ENCODE measurements at regions not wholly inside any gene's neighbourhood (a gene's known extent, or its start where the extent isn't known, plus 50 kb on each side); places are given as distances from the start of the nearest gene placed in this dataset.

- TF ChIP-seq MYC (CRISPR knock-in tag; IDR thresholded peaks at IDR 0.05; ENCODE audit: borderline replicate concordance): no peak
- TF ChIP-seq SSRP1 (CRISPR knock-in tag; IDR thresholded peaks at IDR 0.05): no peak
- TF ChIP-seq GTF3A (CRISPR knock-in tag; conservative IDR thresholded peaks at IDR 0.05): no peak
- no peak for TF ChIP-seq THAP11 (CRISPR knock-in tag; IDR thresholded peaks at IDR 0.05)
- no peak for TF ChIP-seq ZNF337 (CRISPR knock-in tag; IDR thresholded peaks at IDR 0.05; ENCODE audit: borderline replicate concordance, low read depth)
These were observed 113.3 kb upstream of the BMPER start (continued) for GRCh38 chr7:33792041-33792440.

- in situ Hi-C loops (cut with HindIII; ENCODE audit: extremely low pct_ligation_motif_present, low pct_unique_long_range_greater_than_20kb) (no loop called here), intact Hi-C loops (cut with micrococcal nuclease; ENCODE audit: unreplicated experiment) (no loop called here)
- no peak for DNase-seq (ENCODE audit: low spot score)
- H3K4me1 ChIP-seq (ENCODE audit: insufficient read depth, low read length): no peaks in the 10 kb centered on the region
- H3K4me3 ChIP-seq (replicated peaks in 1 of 3; ENCODE audit: insufficient read depth in 1 of 3, low read depth in 2 of 3, low read length in 3 of 3): no peak overlapping the region
- ChIA-PET POLR2A (no interaction called here), CTCF (ENCODE audit: low intra/inter-chr PET ratio, low total read pairs) (no interaction called here)
- 51% methylated on average over 4 of the region's 4 CpGs for WGBS (ENCODE audit: low lambda C conversion rate)
- no peaks in the 10 kb centered on the region for H3K9me3 ChIP-seq (ENCODE audit: low read length)
- peaks cover 0 to 5% of the 10 kb centered on the region in 2 experiments; a peak in 1 of 5 replicates for H3K27me3 ChIP-seq (ENCODE audit: control insufficient read depth in 1 of 2, insufficient read depth in 2 of 2, low read length in 2 of 2)
- no peak overlapping the region for H3K9ac ChIP-seq (ENCODE audit: insufficient read depth, low read depth, low read length)
- H2AFZ ChIP-seq (ENCODE audit: low read length): no peak overlapping the region
- no peak for ATAC-seq
- H3K79me2 ChIP-seq (ENCODE audit: insufficient read depth, low read length): no peaks in the 10 kb centered on the region
- H3K27ac ChIP-seq (ENCODE audit: extremely low read length, insufficient read depth, low read length): no peak overlapping the region
- FAIRE-seq: no peak
- no peak for TF ChIP-seq CC2D1A (CRISPR knock-in tag; IDR thresholded peaks at IDR 0.05)
- TF ChIP-seq ZNF136 (CRISPR knock-in tag; IDR thresholded peaks at IDR 0.05; ENCODE audit: low read depth): no peak
- TF ChIP-seq, protein P1, sequence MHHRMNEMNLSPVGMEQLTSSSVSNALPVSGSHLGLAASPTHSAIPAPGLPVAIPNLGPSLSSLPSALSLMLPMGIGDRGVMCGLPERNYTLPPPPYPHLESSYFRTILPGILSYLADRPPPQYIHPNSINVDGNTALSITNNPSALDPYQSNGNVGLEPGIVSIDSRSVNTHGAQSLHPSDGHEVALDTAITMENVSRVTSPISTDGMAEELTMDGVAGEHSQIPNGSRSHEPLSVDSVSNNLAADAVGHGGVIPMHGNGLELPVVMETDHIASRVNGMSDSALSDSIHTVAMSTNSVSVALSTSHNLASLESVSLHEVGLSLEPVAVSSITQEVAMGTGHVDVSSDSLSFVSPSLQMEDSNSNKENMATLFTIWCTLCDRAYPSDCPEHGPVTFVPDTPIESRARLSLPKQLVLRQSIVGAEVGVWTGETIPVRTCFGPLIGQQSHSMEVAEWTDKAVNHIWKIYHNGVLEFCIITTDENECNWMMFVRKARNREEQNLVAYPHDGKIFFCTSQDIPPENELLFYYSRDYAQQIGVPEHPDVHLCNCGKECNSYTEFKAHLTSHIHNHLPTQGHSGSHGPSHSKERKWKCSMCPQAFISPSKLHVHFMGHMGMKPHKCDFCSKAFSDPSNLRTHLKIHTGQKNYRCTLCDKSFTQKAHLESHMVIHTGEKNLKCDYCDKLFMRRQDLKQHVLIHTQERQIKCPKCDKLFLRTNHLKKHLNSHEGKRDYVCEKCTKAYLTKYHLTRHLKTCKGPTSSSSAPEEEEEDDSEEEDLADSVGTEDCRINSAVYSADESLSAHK (CRISPR knock-in tag; IDR thresholded peaks at IDR 0.05; ENCODE audit: borderline replicate concordance): no peak
- no peak for TF ChIP-seq ZNF775 (CRISPR knock-in tag; IDR thresholded peaks at IDR 0.05; ENCODE audit: borderline replicate concordance)
- TF ChIP-seq ZSCAN20 (CRISPR knock-in tag; IDR thresholded peaks at IDR 0.05; ENCODE audit: borderline replicate concordance): no peak
- TF ChIP-seq MLXIP (CRISPR knock-in tag; IDR thresholded peaks at IDR 0.05; ENCODE audit: borderline replicate concordance): no peak
- H4K20me1 ChIP-seq (ENCODE audit: insufficient read depth, low read length): no peaks in the 10 kb centered on the region
- no peaks in the 10 kb centered on the region for H3K36me3 ChIP-seq (replicated peaks in 1 of 2; ENCODE audit: control insufficient read depth in 1 of 2, insufficient read depth in 2 of 2, low read length in 2 of 2)
- no peak overlapping the region for H3K4me2 ChIP-seq (ENCODE audit: low read depth, low read length)
- BruUV-seq (replicated peaks): no TSS peak
These were observed 112.7 kb upstream of the BMPER start for GRCh38 chr7:33792547-33793105.

Measured in HepG2 (cell line).